IMR-90 (cell line): ENCODE measurements at regions not wholly inside any gene's neighbourhood (a gene's known extent, or its start where the extent isn't known, plus 50 kb on each side); places are given as distances from the start of the nearest gene placed in this dataset.

Experiments used
- CEBPB ChIP-seq: IDR thresholded peaks from 2 replicates; pipeline ENCODE4 v1.6.1; 2012; ENCODE audit warnings: low read depth, low read length, improper control_type of control experiment
- CTCF ChIP-seq: conservative IDR thresholded peaks from 2 replicates; pipeline ENCODE4 v1.5.1; 2012; ENCODE audit warnings: mild to moderate bottlenecking, low read depth, low read length, improper control_type of control experiment
- FOS ChIP-seq: fragments of 150-350 bp; IDR thresholded peaks from 2 replicates; pipeline ENCODE4 v1.6.1; 2016; ENCODE audit warnings: low read depth, low read length
- MAFK ChIP-seq: IDR thresholded peaks from 2 replicates; pipeline ENCODE4 v1.6.1; 2012; ENCODE audit warnings: low read depth, low read length, improper control_type of control experiment
- MXI1 ChIP-seq: IDR thresholded peaks from 2 replicates; pipeline ENCODE4 v1.6.1; 2012; ENCODE audit warnings: low read depth, mild to moderate bottlenecking, low read length, moderate library complexity, borderline replicate concordance
- NFE2L2 ChIP-seq: fragments of 150-350 bp; IDR thresholded peaks from 2 replicates; pipeline ENCODE4 v1.6.1; 2016; ENCODE audit warnings: low read depth, mild to moderate bottlenecking, low read length
- POLR2A ChIP-seq: IDR thresholded peaks from 2 replicates; pipeline ENCODE4 v1.6.1; 2012; ENCODE audit warnings: mild to moderate bottlenecking, low read depth, low read length
- RAD21 ChIP-seq: IDR thresholded peaks from 2 replicates; pipeline ENCODE4 v1.6.1; 2012; ENCODE audit warnings: low read length, improper control_type of control experiment
- RCOR1 ChIP-seq: IDR thresholded peaks from 2 replicates; pipeline ENCODE4 v1.6.1; 2012; ENCODE audit warnings: mild to moderate bottlenecking, low read length, improper control_type of control experiment; ENCODE audit not compliant: insufficient replicate concordance
- RFX5 ChIP-seq: IDR thresholded peaks from 2 replicates; pipeline ENCODE4 v1.8.0; 2012; ENCODE audit warnings: low read depth, mild to moderate bottlenecking, low read length, moderate library complexity
- SMC3 ChIP-seq: fragments of 150-350 bp; IDR thresholded peaks from 2 replicates; pipeline ENCODE4 v1.6.1; 2016; ENCODE audit warnings: low read depth, mild to moderate bottlenecking, antibody characterized with exemption, low read length, moderate library complexity

GRCh38 chr2:56615760-56616159 is 432.0 kb downstream of the CCDC85A start:
- no peak for TF ChIP-seq CEBPB
- no peak for TF ChIP-seq CTCF
- no peak for TF ChIP-seq RCOR1
- TF ChIP-seq POLR2A: no peak
- no peak for TF ChIP-seq FOS
- no peak for TF ChIP-seq NFE2L2
- no peak for TF ChIP-seq MXI1
- TF ChIP-seq RFX5: no peak
- TF ChIP-seq MAFK: no peak
- TF ChIP-seq SMC3: no peak
- no peak for TF ChIP-seq RAD21
